SU-DHL-6 (cell line): ENCODE measurements at regions not wholly inside any gene's neighbourhood (a gene's known extent, or its start where the extent isn't known, plus 50 kb on each side); places are given as distances from the start of the nearest gene placed in this dataset.
"Not testable (repeated sequence)": the region's sequence is repeated elsewhere in the genome, so short reads cannot be mapped to it uniquely, and the experiment has no call there.

Source experiments
- CTCF ChIP-seq: fragments of 200-600 bp; sonication (generic); IDR thresholded peaks from one replicate; pipeline ENCODE4 v1.5.1; 2017; ENCODE audit warnings: antibody characterized with exemption, mild to moderate bottlenecking, low read length, moderate library complexity; ENCODE audit not compliant: insufficient read depth, poor library complexity, severe bottlenecking
- EZH2phosphoT487 ChIP-seq: fragments of 200-600 bp; sonication (generic), shearing (Covaris generic); conservative IDR thresholded peaks from 2 replicates; pipeline ENCODE4 v1.6.1; 2018; ENCODE audit warnings: mild to moderate bottlenecking, antibody characterized with exemption, low read length, moderate library complexity, mixed read lengths

DNA sequence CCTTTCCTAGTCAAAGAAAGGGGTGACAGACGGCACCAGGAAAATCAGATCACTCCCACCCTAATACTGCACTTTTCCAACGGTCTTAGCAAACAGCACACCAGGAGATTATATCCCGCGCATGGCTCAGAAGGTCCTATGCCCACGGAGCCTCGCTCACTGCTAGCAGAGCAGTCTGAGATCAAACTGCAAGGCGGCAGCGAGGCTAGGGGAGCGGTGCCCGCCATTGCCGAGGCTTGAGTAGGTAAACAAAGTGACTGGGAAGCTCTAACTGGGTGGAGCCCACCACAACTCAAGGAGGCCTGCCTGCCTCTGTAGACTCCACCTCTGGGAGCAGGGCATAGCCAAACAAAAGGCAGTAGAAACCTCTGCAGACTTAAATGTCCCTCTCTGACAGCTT is 233.9 kb downstream of the DPY19L2 start:
- not testable (repeated sequence) for TF ChIP-seq CTCF, EZH2phosphoT487
